HCT116 (cell line): ENCODE measurements at regions not wholly inside any gene's neighbourhood (a gene's known extent, or its start where the extent isn't known, plus 50 kb on each side); places are given as distances from the start of the nearest gene placed in this dataset.

Source experiments
- ATAC-seq: fragments of 200-7000 bp; cut with Tn5 transposase; 2 replicates; pipeline ENCODE4 v1.9.1; 2020; ENCODE audit warnings: mild to moderate bottlenecking, moderate library complexity
- BruUV-seq: library from RNA; stranded (reverse); fragments of 400-500 nt; replicated peaks from 2 replicates; lab custom pipeline; 2021; lab: Mats Ljungman, UMichigan
- CTCF ChIA-PET: fragments of 300-600 bp; sonication (Branson Sonifier 250); formaldehyde crosslinking; loops from one replicate; lab custom pipeline; 2021; ENCODE audit warnings: antibody characterized with exemption; lab: Charles Lee
- POLR2A ChIA-PET: fragments of 300-600, 350-600 bp; sonication (Branson Sonifier 250); formaldehyde crosslinking; loops from one replicate; lab custom pipeline; 2021; ENCODE audit warnings: antibody characterized with exemption; lab: Charles Lee
- RAD21 ChIA-PET, 2 experiments: fragments of 300-600 bp; sonication (Branson Sonifier 250); formaldehyde crosslinking; loops; one replicate each; lab custom pipeline; 2023; ENCODE audit warnings: low total read pairs in 2 of 2; ENCODE audit not compliant: uncharacterized antibody in 2 of 2, unreplicated experiment in 2 of 2, low non-redundant PET in 1 of 2; lab: Charles Lee
- DNase-seq: peaks from one replicate; pipeline ENCODE4 v3.0.0-alpha.2; 2010; ENCODE audit warnings: low read depth, low spot score
- H2AFZ ChIP-seq: fragments of 200-600 bp; shearing (Covaris generic), sonication (generic); 2 replicates; pipeline ENCODE4 v1.6.1; 2017; ENCODE audit warnings: low read depth, mixed run types, mixed read lengths, antibody characterized with exemption, low read length; ENCODE audit not compliant: poor library complexity, severe bottlenecking
- H3K27ac ChIP-seq: 2 replicates; pipeline ENCODE4 v1.5.1; 2012; ENCODE audit warnings: low read depth, low read length
- H3K27me3 ChIP-seq: fragments of 200-600 bp; sonication (generic); 2 replicates; pipeline ENCODE4 v1.6.1; 2016; ENCODE audit warnings: mixed run types, low read length, mixed read lengths; ENCODE audit not compliant: insufficient read depth
- H3K36me3 ChIP-seq, 2 experiments: fragments of 200-500 bp in 1 of 2; fragments of 200-600 bp in 1 of 2; sonication (Bioruptor generic) in 1 of 2; sonication (generic) in 1 of 2; 2 replicates each; pipeline versions ENCODE4 v1.5.1 to v1.6.1; 2014 to 2016; ENCODE audit warnings: low read length in 2 of 2, inconsistent platforms in 1 of 2, mixed read lengths in 1 of 2, mixed run types in 1 of 2; ENCODE audit not compliant: insufficient read depth in 2 of 2, control insufficient read depth in 1 of 2
- H3K4me1 ChIP-seq, 2 experiments: fragments of 200-600 bp in 1 of 2; sonication (generic) in 1 of 2; 2 replicates each; pipeline versions ENCODE4 v1.5.1 to v1.6.1; 2012 to 2017; ENCODE audit warnings: low read length in 2 of 2, inconsistent platforms in 1 of 2, mild to moderate bottlenecking in 1 of 2, mixed read lengths in 1 of 2, mixed run types in 1 of 2, moderate library complexity in 1 of 2; ENCODE audit not compliant: insufficient read depth in 2 of 2, control insufficient read depth in 1 of 2
- H3K4me2 ChIP-seq: fragments of 200-600 bp; sonication (generic); 2 replicates; pipeline ENCODE4 v1.6.1; 2017; ENCODE audit warnings: mixed run types, low read length, mixed read lengths
- H3K4me3 ChIP-seq, 2 experiments: fragments of 200-600 bp in 1 of 2; sonication (generic) in 1 of 2; replicated peaks in 1 of 2; 2 replicates each; pipeline ENCODE4 v1.5.1; 2011 to 2016; ENCODE audit warnings: low read length in 2 of 2, control low read depth in 1 of 2, low read depth in 1 of 2, mild to moderate bottlenecking in 1 of 2, mixed read lengths in 1 of 2, mixed run types in 1 of 2
- H3K79me2 ChIP-seq: fragments of 200-600 bp; sonication (generic); 2 replicates; pipeline ENCODE4 v1.6.1; 2017; ENCODE audit warnings: mild to moderate bottlenecking, mixed run types, low read length, moderate library complexity, mixed read lengths; ENCODE audit not compliant: insufficient read depth
- H3K9ac ChIP-seq: fragments of 200-600 bp; sonication (generic); 2 replicates; pipeline ENCODE4 v1.6.1; 2016; ENCODE audit warnings: low read length, mixed read lengths
- H3K9me2 ChIP-seq: fragments of 200-600 bp; sonication (generic), shearing (Covaris generic); 2 replicates; pipeline ENCODE4 v1.6.1; 2017; ENCODE audit warnings: mixed run types, mild to moderate bottlenecking, moderate library complexity; ENCODE audit not compliant: insufficient read depth
- H3K9me3 ChIP-seq, 2 experiments: fragments of 200-500 bp in 1 of 2; fragments of 200-600 bp in 1 of 2; sonication (Bioruptor generic) in 1 of 2; sonication (generic) in 1 of 2; 2 replicates each; pipeline ENCODE4 v1.6.1; 2014 to 2017; ENCODE audit warnings: low read length in 2 of 2, mixed read lengths in 2 of 2, inconsistent platforms in 1 of 2, low read depth in 1 of 2, mild to moderate bottlenecking in 1 of 2, mixed run types in 1 of 2, moderate library complexity in 1 of 2; ENCODE audit not compliant: control insufficient read depth in 1 of 2, insufficient read depth in 1 of 2
- H4K20me1 ChIP-seq: fragments of 200-600 bp; sonication (generic), shearing (Covaris generic); 2 replicates; pipeline ENCODE4 v1.6.1; 2017; ENCODE audit warnings: mixed run types, mild to moderate bottlenecking, moderate library complexity; ENCODE audit not compliant: insufficient read depth
- CBX3 ChIP-seq: IDR thresholded peaks from 2 replicates; pipeline ENCODE4 v1.6.1; 2012; ENCODE audit warnings: low read depth
- CTCF ChIP-seq, 3 experiments: fragments of 200-600 bp in 1 of 3; sonication (generic) in 1 of 3; IDR thresholded peaks in 2 of 3; conservative IDR thresholded peaks in 1 of 3; 2 replicates each; pipeline ENCODE4 v1.5.1; 2012 to 2017; ENCODE audit warnings: low read depth in 2 of 3, low read length in 2 of 3, antibody characterized with exemption in 1 of 3, borderline replicate concordance in 1 of 3, control low read depth in 1 of 3, mild to moderate bottlenecking in 1 of 3, mixed read lengths in 1 of 3, mixed run types in 1 of 3, moderate library complexity in 1 of 3; ENCODE audit not compliant: insufficient read depth in 1 of 3
- EGR1 ChIP-seq: IDR thresholded peaks from 2 replicates; pipeline ENCODE4 v1.6.1; 2012; ENCODE audit warnings: low read depth
- ELF1 ChIP-seq: IDR thresholded peaks from 2 replicates; pipeline ENCODE4 v1.6.1; 2012; ENCODE audit warnings: low read depth, borderline replicate concordance
- EZH2 ChIP-seq: fragments of 200-600 bp; sonication (generic); IDR thresholded peaks from 2 replicates; pipeline ENCODE4 v1.6.1; 2017; ENCODE audit warnings: antibody characterized with exemption, mixed run types
- EZH2phosphoT487 ChIP-seq: fragments of 200-600 bp; IDR thresholded peaks from 2 replicates; pipeline ENCODE4 v1.6.1; 2018; ENCODE audit warnings: antibody characterized with exemption, borderline replicate concordance
- FOSL1 ChIP-seq: IDR thresholded peaks from 2 replicates; pipeline ENCODE4 v1.6.1; 2012; ENCODE audit warnings: low read depth
- JUND ChIP-seq: IDR thresholded peaks from 2 replicates; pipeline ENCODE4 v1.6.1; 2012
- POLR2AphosphoS5 ChIP-seq: IDR thresholded peaks from 2 replicates; pipeline ENCODE4 v1.6.1; 2011; ENCODE audit warnings: mild to moderate bottlenecking, low read depth, low read length, moderate library complexity
- RAD21 ChIP-seq: IDR thresholded peaks from 2 replicates; pipeline ENCODE4 v1.6.1; 2012; ENCODE audit warnings: low read depth, mild to moderate bottlenecking
- SP1 ChIP-seq: IDR thresholded peaks from 2 replicates; pipeline ENCODE4 v1.6.1; 2012; ENCODE audit warnings: low read depth
- SRF ChIP-seq: IDR thresholded peaks from 2 replicates; pipeline ENCODE4 v1.6.1; 2012; ENCODE audit warnings: low read depth
- TCF7L2 ChIP-seq: IDR thresholded peaks from 2 replicates; pipeline ENCODE4 v1.7.0; 2011; ENCODE audit warnings: borderline replicate concordance, inconsistent platforms; ENCODE audit not compliant: insufficient read depth, insufficient read length; ENCODE audit errors: extremely low read depth
- YY1 ChIP-seq: IDR thresholded peaks from 2 replicates; pipeline ENCODE4 v1.6.1; 2011; ENCODE audit warnings: low read length, low read depth, moderate library complexity, mild to moderate bottlenecking; ENCODE audit not compliant: insufficient replicate concordance; ENCODE audit errors: extremely low read depth
- ZFX ChIP-seq: fragments of 450-650 bp; IDR thresholded peaks from 2 replicates; pipeline ENCODE4 v1.6.1; 2017
- ZNF274 ChIP-seq: fragments of 200-500 bp; sonication (Bioruptor generic); IDR thresholded peaks from 2 replicates; pipeline ENCODE4 v1.6.1; 2014; ENCODE audit warnings: mild to moderate bottlenecking, low read depth, low read length, inconsistent platforms
- intact Hi-C: fragments of 100-400 bp; cut with micrococcal nuclease; formaldehyde crosslinking; loops from 2 replicates; pipeline ENCODE4 v1.10.0; 2022
- TF ChIP-seq, protein P1 (sequence below): IDR thresholded peaks from 2 replicates; pipeline ENCODE4 v1.6.1; 2012
- TF ChIP-seq, protein P2 (sequence below): IDR thresholded peaks from 2 replicates; pipeline ENCODE4 v1.6.1; 2011; ENCODE audit warnings: mild to moderate bottlenecking, low read length, moderate library complexity; ENCODE audit not compliant: insufficient replicate concordance; ENCODE audit errors: extremely low read depth

- no peaks in the 10 kb centered on the region for H3K9me3 ChIP-seq
- no peak for ATAC-seq
- no peak for DNase-seq
- H3K36me3 ChIP-seq, result no peaks in the 10 kb centered on the region
- intact Hi-C loops, result no loop called here
- RAD21 ChIA-PET, result no interaction called here
- H3K9me2 ChIP-seq, result no peaks in the 10 kb centered on the region
- POLR2A ChIA-PET, result no interaction called here
- no peaks in the 10 kb centered on the region for H3K4me1 ChIP-seq
- H3K4me2 ChIP-seq, result no peak overlapping the region
- H3K9ac ChIP-seq, result no peak overlapping the region
- H2AFZ ChIP-seq, result no peak overlapping the region
- H3K27me3 ChIP-seq, result no peaks in the 10 kb centered on the region
- H3K27ac ChIP-seq, result no peak overlapping the region
- TF ChIP-seq EZH2, result no peak
- no peak for TF ChIP-seq CTCF (IDR thresholded peaks at IDR 0.05 in 2 of 3, conservative IDR thresholded peaks at IDR 0.05 in 1 of 3; ENCODE audit: borderline replicate concordance in 1 of 3, insufficient read depth in 1 of 3, low read depth in 2 of 3, low read length in 2 of 3)
- no peak for TF ChIP-seq SP1
- no peak for TF ChIP-seq EZH2phosphoT487
- TF ChIP-seq YY1, result no peak
- no peak for TF ChIP-seq JUND
- TF ChIP-seq, protein P1, sequence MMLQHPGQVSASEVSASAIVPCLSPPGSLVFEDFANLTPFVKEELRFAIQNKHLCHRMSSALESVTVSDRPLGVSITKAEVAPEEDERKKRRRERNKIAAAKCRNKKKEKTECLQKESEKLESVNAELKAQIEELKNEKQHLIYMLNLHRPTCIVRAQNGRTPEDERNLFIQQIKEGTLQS, result no peak
- no peak for TF ChIP-seq RAD21
- TF ChIP-seq POLR2AphosphoS5, result no peak
- TF ChIP-seq SRF, result no peak
- TF ChIP-seq ZFX, result no peak
- no peak for TF ChIP-seq ZNF274
- no peak for TF ChIP-seq EGR1
- TF ChIP-seq CBX3, result no peak
- no peak for TF ChIP-seq FOSL1
- TF ChIP-seq, protein P2, sequence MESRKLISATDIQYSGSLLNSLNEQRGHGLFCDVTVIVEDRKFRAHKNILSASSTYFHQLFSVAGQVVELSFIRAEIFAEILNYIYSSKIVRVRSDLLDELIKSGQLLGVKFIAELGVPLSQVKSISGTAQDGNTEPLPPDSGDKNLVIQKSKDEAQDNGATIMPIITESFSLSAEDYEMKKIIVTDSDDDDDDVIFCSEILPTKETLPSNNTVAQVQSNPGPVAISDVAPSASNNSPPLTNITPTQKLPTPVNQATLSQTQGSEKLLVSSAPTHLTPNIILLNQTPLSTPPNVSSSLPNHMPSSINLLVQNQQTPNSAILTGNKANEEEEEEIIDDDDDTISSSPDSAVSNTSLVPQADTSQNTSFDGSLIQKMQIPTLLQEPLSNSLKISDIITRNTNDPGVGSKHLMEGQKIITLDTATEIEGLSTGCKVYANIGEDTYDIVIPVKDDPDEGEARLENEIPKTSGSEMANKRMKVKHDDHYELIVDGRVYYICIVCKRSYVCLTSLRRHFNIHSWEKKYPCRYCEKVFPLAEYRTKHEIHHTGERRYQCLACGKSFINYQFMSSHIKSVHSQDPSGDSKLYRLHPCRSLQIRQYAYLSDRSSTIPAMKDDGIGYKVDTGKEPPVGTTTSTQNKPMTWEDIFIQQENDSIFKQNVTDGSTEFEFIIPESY, result no peak
- TF ChIP-seq ELF1, result no peak
- no peak for TF ChIP-seq TCF7L2
- TF ChIP-seq, all 23 proteins: peak for 0
- no peak overlapping the region for H3K4me3 ChIP-seq
- H4K20me1 ChIP-seq, result no peaks in the 10 kb centered on the region
- no TSS peak for BruUV-seq
- H3K79me2 ChIP-seq, result no peaks in the 10 kb centered on the region
- CTCF ChIA-PET, result no interaction called here
Observed at GRCh38 chr21:28818663-28819278, 173.9 kb downstream of the LTN1 start.
